Lower lobe of right lung (tissue), 2 donors: ENCODE measurements at regions not wholly inside any gene's neighbourhood (a gene's known extent, or its start where the extent isn't known, plus 50 kb on each side); places are given as distances from the start of the nearest gene placed in this dataset.

Experiments
- ATAC-seq, 2 donors: fragments of 200-7000 bp; cut with Tn5 transposase; one replicate each; pipeline ENCODE4 v1.9.1; 2020 to 2022; ENCODE audit warnings: mild to moderate bottlenecking in 2 of 2, moderate library complexity in 2 of 2
- DNase-seq: peaks from one replicate; pipeline ENCODE4 v3.0.0-alpha.2; 2020
- H3K27ac ChIP-seq: fragments of 200-600 bp; one replicate; pipeline ENCODE4 v1.8.0; 2022
- H3K27me3 ChIP-seq: fragments of 200-600 bp; one replicate; pipeline ENCODE4 v1.8.0; 2022; ENCODE audit warnings: low read depth
- H3K36me3 ChIP-seq: fragments of 200-600 bp; one replicate; pipeline ENCODE4 v1.8.0; 2022; ENCODE audit warnings: mild to moderate bottlenecking
- H3K4me1 ChIP-seq: fragments of 200-600 bp; one replicate; pipeline ENCODE4 v1.8.0; 2022
- H3K4me3 ChIP-seq: fragments of 200-600 bp; one replicate; pipeline ENCODE4 v1.8.0; 2022; ENCODE audit warnings: mild to moderate bottlenecking
- H3K9me3 ChIP-seq: fragments of 200-600 bp; one replicate; pipeline ENCODE4 v1.8.0; 2022
- CTCF ChIP-seq: fragments of 200-600 bp; IDR thresholded peaks from one replicate; pipeline ENCODE4 v1.8.0; 2022; ENCODE audit warnings: antibody characterized with exemption, mild to moderate bottlenecking
- intact Hi-C: fragments of 100-400 bp; cut with DNase I; formaldehyde crosslinking; loops from one replicate; pipeline ENCODE4 v1.11.0; 2022
- donor health status: DM: no; HTN: yes; CAD: no; lungs with severe emphysema.

DNA sequence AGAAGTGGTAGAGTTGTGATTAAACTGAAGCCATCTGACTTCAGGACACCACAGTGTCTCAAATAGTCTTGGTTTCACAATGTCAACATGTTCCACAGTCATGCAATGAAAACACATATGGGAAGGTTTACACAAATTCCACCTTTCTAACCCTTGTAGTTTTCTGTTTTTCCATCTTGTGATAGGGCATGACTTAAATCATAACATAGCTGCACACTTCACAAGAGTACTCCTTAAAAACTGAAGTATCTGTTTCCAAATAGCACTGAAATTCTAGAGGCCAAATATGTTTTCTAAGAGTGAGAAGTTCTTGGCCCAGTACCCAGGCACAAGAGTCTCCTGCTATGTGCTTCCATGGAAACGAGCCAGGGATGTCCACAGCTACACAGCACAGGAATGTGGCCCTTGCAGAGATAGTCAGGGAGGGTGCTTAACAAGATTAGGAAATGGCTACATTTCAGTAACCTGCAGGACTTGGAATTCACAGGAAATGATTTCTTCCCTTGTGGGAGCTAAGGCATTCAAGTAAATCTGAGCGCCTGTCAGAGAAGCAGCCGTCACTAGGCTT lies 269.1 kb downstream of the NDFIP2 start:
- Histone ChIP-seq H3K27me3 (no peaks in the 10 kb centered on the region), H3K36me3 (no peaks in the 10 kb centered on the region), H3K9me3 (no peaks in the 10 kb centered on the region), H3K4me3 (no peak overlapping the region), H3K27ac (peak overlapping the region; percentile 52), H3K4me1 (peaks cover 7% of the 10 kb centered on the region)
- intact Hi-C loops, result no loop called here
- no peak for TF ChIP-seq CTCF
- DNase-seq (peak; percentile 63), ATAC-seq (peak; percentile 96)

DNA sequence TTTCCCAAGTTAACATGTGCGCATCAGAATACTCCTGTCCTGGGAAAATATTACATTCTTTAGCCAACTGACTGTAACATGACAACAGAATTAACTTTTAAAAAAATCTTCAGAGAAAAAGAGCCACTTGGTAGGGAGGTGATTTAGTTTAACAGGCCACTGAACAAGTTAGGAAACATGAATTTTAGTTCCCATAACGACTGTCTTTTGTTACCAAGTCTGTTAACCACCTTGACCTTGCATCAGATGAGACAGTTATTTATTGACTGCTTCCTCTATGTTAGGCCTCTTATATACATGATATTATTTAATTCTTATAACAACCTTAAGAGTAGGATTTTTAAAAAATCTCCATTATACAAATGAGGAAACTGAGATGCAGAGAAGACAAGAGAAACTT lies 268.6 kb downstream of the NDFIP2 start:
- Histone ChIP-seq H3K9me3 (no peaks in the 10 kb centered on the region), H3K36me3 (no peaks in the 10 kb centered on the region), H3K27me3 (no peaks in the 10 kb centered on the region), H3K4me1 (peaks cover 7% of the 10 kb centered on the region), H3K4me3 (no peak overlapping the region), H3K27ac (peak overlapping the region; percentile 52)
- ATAC-seq (peak in 1 of 2 donors; percentile 14), DNase-seq (no peak)
- no peak for TF ChIP-seq CTCF
- intact Hi-C loops, result no loop called here

GRCh38 chr13:79745081-79745480 lies 264.1 kb downstream of the NDFIP2 start:
- no peak for TF ChIP-seq CTCF
- H3K36me3 ChIP-seq, result no peaks in the 10 kb centered on the region
- DNase-seq (no peak), ATAC-seq (no peak)
- peaks cover 8% of the 10 kb centered on the region for H3K4me1 ChIP-seq
- no peaks in the 10 kb centered on the region for H3K9me3 ChIP-seq
- no peak overlapping the region for H3K27ac ChIP-seq
- no peak overlapping the region for H3K4me3 ChIP-seq
- H3K27me3 ChIP-seq, result no peaks in the 10 kb centered on the region
- intact Hi-C loops, result no loop called here

GRCh38 chr13:79742923-79743322 lies 262.0 kb downstream of the NDFIP2 start:
- no peak for TF ChIP-seq CTCF
- ATAC-seq (no peak), DNase-seq (no peak)
- Histone ChIP-seq H3K9me3 (no peaks in the 10 kb centered on the region), H3K27ac (no peak overlapping the region), H3K4me1 (peaks cover 7% of the 10 kb centered on the region), H3K27me3 (no peaks in the 10 kb centered on the region), H3K4me3 (no peak overlapping the region), H3K36me3 (no peaks in the 10 kb centered on the region)
- intact Hi-C loops, result no loop called here

DNA sequence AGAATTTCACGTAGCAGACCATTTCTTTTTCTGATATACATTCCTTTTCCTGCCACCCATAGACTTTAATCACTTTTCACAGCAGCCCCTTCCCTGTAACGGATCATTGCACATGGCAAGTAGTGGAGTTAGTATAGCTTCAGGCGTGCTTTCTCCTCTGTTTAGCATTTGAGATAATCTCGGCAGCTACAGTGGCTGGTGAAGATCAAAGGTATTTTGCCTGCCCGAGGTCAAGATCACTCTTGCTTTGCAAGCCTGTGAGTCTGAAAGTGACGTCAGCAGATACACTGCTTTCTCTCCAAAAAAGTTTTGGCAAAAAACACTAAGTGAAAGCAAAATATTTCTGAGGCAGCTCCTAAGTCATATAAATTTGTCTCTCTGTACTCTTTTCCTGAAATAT lies 260.0 kb downstream of the NDFIP2 start:
- H3K27me3 ChIP-seq, result no peaks in the 10 kb centered on the region
- no peaks in the 10 kb centered on the region for H3K9me3 ChIP-seq
- DNase-seq, result no peak
- no peak overlapping the region for H3K4me3 ChIP-seq
- no peaks in the 10 kb centered on the region for H3K36me3 ChIP-seq
- H3K4me1 ChIP-seq, result peaks cover 7% of the 10 kb centered on the region
- TF ChIP-seq CTCF, result no peak
- ATAC-seq, result peak in 1 of 2 donors; percentile 70
- intact Hi-C loops, result no loop called here
- no peak overlapping the region for H3K27ac ChIP-seq
